GM12891 (cell line): ENCODE measurements at regions not wholly inside any gene's neighbourhood (a gene's known extent, or its start where the extent isn't known, plus 50 kb on each side); places are given as distances from the start of the nearest gene placed in this dataset.

Source experiments
- POLR2A ChIP-seq: IDR thresholded peaks from 2 replicates; pipeline ENCODE4 v1.6.1; 2011; ENCODE audit warnings: low read depth, low read length, control low read depth
- POLR2AphosphoS5 ChIP-seq: IDR thresholded peaks from 2 replicates; pipeline ENCODE4 v1.6.1; 2011; ENCODE audit warnings: low read depth, low read length, control low read depth
- TAF1 ChIP-seq: IDR thresholded peaks from 2 replicates; pipeline ENCODE4 v1.6.1; 2011; ENCODE audit warnings: low read depth, low read length, control low read depth

GRCh38 chr3:40705663-40706062 lies 180.9 kb downstream of the ZNF621 start:
- no peak for TF ChIP-seq TAF1
- TF ChIP-seq POLR2A = no peak
- TF ChIP-seq POLR2AphosphoS5 = no peak
